HCT116 (cell line): ENCODE measurements at regions not wholly inside any gene's neighbourhood (a gene's known extent, or its start where the extent isn't known, plus 50 kb on each side); places are given as distances from the start of the nearest gene placed in this dataset.

Source experiments
- ATAC-seq: fragments of 200-7000 bp; cut with Tn5 transposase; 2 replicates; pipeline ENCODE4 v1.9.1; 2020; ENCODE audit warnings: mild to moderate bottlenecking, moderate library complexity
- BruUV-seq: library from RNA; stranded (reverse); fragments of 400-500 nt; replicated peaks from 2 replicates; lab custom pipeline; 2021; lab: Mats Ljungman, UMichigan
- CTCF ChIA-PET: fragments of 300-600 bp; sonication (Branson Sonifier 250); formaldehyde crosslinking; loops from one replicate; lab custom pipeline; 2021; ENCODE audit warnings: antibody characterized with exemption; lab: Charles Lee
- POLR2A ChIA-PET: fragments of 300-600, 350-600 bp; sonication (Branson Sonifier 250); formaldehyde crosslinking; loops from one replicate; lab custom pipeline; 2021; ENCODE audit warnings: antibody characterized with exemption; lab: Charles Lee
- RAD21 ChIA-PET, 2 experiments: fragments of 300-600 bp; sonication (Branson Sonifier 250); formaldehyde crosslinking; loops; one replicate each; lab custom pipeline; 2023; ENCODE audit warnings: low total read pairs in 2 of 2; ENCODE audit not compliant: uncharacterized antibody in 2 of 2, unreplicated experiment in 2 of 2, low non-redundant PET in 1 of 2; lab: Charles Lee
- DNase-seq: peaks from one replicate; pipeline ENCODE4 v3.0.0-alpha.2; 2010; ENCODE audit warnings: low read depth, low spot score
- H2AFZ ChIP-seq: fragments of 200-600 bp; shearing (Covaris generic), sonication (generic); 2 replicates; pipeline ENCODE4 v1.6.1; 2017; ENCODE audit warnings: low read depth, mixed run types, mixed read lengths, antibody characterized with exemption, low read length; ENCODE audit not compliant: poor library complexity, severe bottlenecking
- H3K27ac ChIP-seq: 2 replicates; pipeline ENCODE4 v1.5.1; 2012; ENCODE audit warnings: low read depth, low read length
- H3K27me3 ChIP-seq: fragments of 200-600 bp; sonication (generic); 2 replicates; pipeline ENCODE4 v1.6.1; 2016; ENCODE audit warnings: mixed run types, low read length, mixed read lengths; ENCODE audit not compliant: insufficient read depth
- H3K36me3 ChIP-seq, 2 experiments: fragments of 200-500 bp in 1 of 2; fragments of 200-600 bp in 1 of 2; sonication (Bioruptor generic) in 1 of 2; sonication (generic) in 1 of 2; 2 replicates each; pipeline versions ENCODE4 v1.5.1 to v1.6.1; 2014 to 2016; ENCODE audit warnings: low read length in 2 of 2, inconsistent platforms in 1 of 2, mixed read lengths in 1 of 2, mixed run types in 1 of 2; ENCODE audit not compliant: insufficient read depth in 2 of 2, control insufficient read depth in 1 of 2
- H3K4me1 ChIP-seq, 2 experiments: fragments of 200-600 bp in 1 of 2; sonication (generic) in 1 of 2; 2 replicates each; pipeline versions ENCODE4 v1.5.1 to v1.6.1; 2012 to 2017; ENCODE audit warnings: low read length in 2 of 2, inconsistent platforms in 1 of 2, mild to moderate bottlenecking in 1 of 2, mixed read lengths in 1 of 2, mixed run types in 1 of 2, moderate library complexity in 1 of 2; ENCODE audit not compliant: insufficient read depth in 2 of 2, control insufficient read depth in 1 of 2
- H3K4me2 ChIP-seq: fragments of 200-600 bp; sonication (generic); 2 replicates; pipeline ENCODE4 v1.6.1; 2017; ENCODE audit warnings: mixed run types, low read length, mixed read lengths
- H3K4me3 ChIP-seq, 2 experiments: fragments of 200-600 bp in 1 of 2; sonication (generic) in 1 of 2; replicated peaks in 1 of 2; 2 replicates each; pipeline ENCODE4 v1.5.1; 2011 to 2016; ENCODE audit warnings: low read length in 2 of 2, control low read depth in 1 of 2, low read depth in 1 of 2, mild to moderate bottlenecking in 1 of 2, mixed read lengths in 1 of 2, mixed run types in 1 of 2
- H3K79me2 ChIP-seq: fragments of 200-600 bp; sonication (generic); 2 replicates; pipeline ENCODE4 v1.6.1; 2017; ENCODE audit warnings: mild to moderate bottlenecking, mixed run types, low read length, moderate library complexity, mixed read lengths; ENCODE audit not compliant: insufficient read depth
- H3K9ac ChIP-seq: fragments of 200-600 bp; sonication (generic); 2 replicates; pipeline ENCODE4 v1.6.1; 2016; ENCODE audit warnings: low read length, mixed read lengths
- H3K9me2 ChIP-seq: fragments of 200-600 bp; sonication (generic), shearing (Covaris generic); 2 replicates; pipeline ENCODE4 v1.6.1; 2017; ENCODE audit warnings: mixed run types, mild to moderate bottlenecking, moderate library complexity; ENCODE audit not compliant: insufficient read depth
- H3K9me3 ChIP-seq, 2 experiments: fragments of 200-500 bp in 1 of 2; fragments of 200-600 bp in 1 of 2; sonication (Bioruptor generic) in 1 of 2; sonication (generic) in 1 of 2; 2 replicates each; pipeline ENCODE4 v1.6.1; 2014 to 2017; ENCODE audit warnings: low read length in 2 of 2, mixed read lengths in 2 of 2, inconsistent platforms in 1 of 2, low read depth in 1 of 2, mild to moderate bottlenecking in 1 of 2, mixed run types in 1 of 2, moderate library complexity in 1 of 2; ENCODE audit not compliant: control insufficient read depth in 1 of 2, insufficient read depth in 1 of 2
- H4K20me1 ChIP-seq: fragments of 200-600 bp; sonication (generic), shearing (Covaris generic); 2 replicates; pipeline ENCODE4 v1.6.1; 2017; ENCODE audit warnings: mixed run types, mild to moderate bottlenecking, moderate library complexity; ENCODE audit not compliant: insufficient read depth
- CBX3 ChIP-seq: IDR thresholded peaks from 2 replicates; pipeline ENCODE4 v1.6.1; 2012; ENCODE audit warnings: low read depth
- CEBPB ChIP-seq: IDR thresholded peaks from 2 replicates; pipeline ENCODE4 v1.6.1; 2012; ENCODE audit warnings: low read depth
- EGR1 ChIP-seq: IDR thresholded peaks from 2 replicates; pipeline ENCODE4 v1.6.1; 2012; ENCODE audit warnings: low read depth
- ELF1 ChIP-seq: IDR thresholded peaks from 2 replicates; pipeline ENCODE4 v1.6.1; 2012; ENCODE audit warnings: low read depth, borderline replicate concordance
- FOSL1 ChIP-seq: IDR thresholded peaks from 2 replicates; pipeline ENCODE4 v1.6.1; 2012; ENCODE audit warnings: low read depth
- JUND ChIP-seq: IDR thresholded peaks from 2 replicates; pipeline ENCODE4 v1.6.1; 2012
- MAX ChIP-seq: IDR thresholded peaks from 2 replicates; pipeline ENCODE4 v1.6.1; 2012
- POLR2A ChIP-seq: IDR thresholded peaks from 2 replicates; pipeline ENCODE4 v1.7.0; 2011; ENCODE audit warnings: borderline replicate concordance; ENCODE audit not compliant: insufficient read depth, insufficient read length; ENCODE audit errors: extremely low read depth
- POLR2AphosphoS5 ChIP-seq: IDR thresholded peaks from 2 replicates; pipeline ENCODE4 v1.6.1; 2011; ENCODE audit warnings: mild to moderate bottlenecking, low read depth, low read length, moderate library complexity
- RAD21 ChIP-seq: IDR thresholded peaks from 2 replicates; pipeline ENCODE4 v1.6.1; 2012; ENCODE audit warnings: low read depth, mild to moderate bottlenecking
- REST ChIP-seq: IDR thresholded peaks from 2 replicates; pipeline ENCODE4 v1.6.1; 2012; ENCODE audit warnings: low read depth
- SIN3A ChIP-seq: IDR thresholded peaks from 2 replicates; pipeline ENCODE4 v1.6.1; 2012; ENCODE audit warnings: low read depth
- SP1 ChIP-seq: IDR thresholded peaks from 2 replicates; pipeline ENCODE4 v1.6.1; 2012; ENCODE audit warnings: low read depth
- TCF7L2 ChIP-seq: IDR thresholded peaks from 2 replicates; pipeline ENCODE4 v1.7.0; 2011; ENCODE audit warnings: borderline replicate concordance, inconsistent platforms; ENCODE audit not compliant: insufficient read depth, insufficient read length; ENCODE audit errors: extremely low read depth
- ZBTB33 ChIP-seq: IDR thresholded peaks from 2 replicates; pipeline ENCODE4 v1.6.1; 2011; ENCODE audit warnings: mild to moderate bottlenecking, low read length, moderate library complexity; ENCODE audit not compliant: insufficient replicate concordance; ENCODE audit errors: extremely low read depth
- ZFX ChIP-seq: fragments of 450-650 bp; IDR thresholded peaks from 2 replicates; pipeline ENCODE4 v1.6.1; 2017
- ZNF274 ChIP-seq: fragments of 200-500 bp; sonication (Bioruptor generic); IDR thresholded peaks from 2 replicates; pipeline ENCODE4 v1.6.1; 2014; ENCODE audit warnings: mild to moderate bottlenecking, low read depth, low read length, inconsistent platforms
- intact Hi-C: fragments of 100-400 bp; cut with micrococcal nuclease; formaldehyde crosslinking; loops from 2 replicates; pipeline ENCODE4 v1.10.0; 2022
- TF ChIP-seq, protein P1 (sequence below): IDR thresholded peaks from 2 replicates; pipeline ENCODE4 v1.6.1; 2012

DNA sequence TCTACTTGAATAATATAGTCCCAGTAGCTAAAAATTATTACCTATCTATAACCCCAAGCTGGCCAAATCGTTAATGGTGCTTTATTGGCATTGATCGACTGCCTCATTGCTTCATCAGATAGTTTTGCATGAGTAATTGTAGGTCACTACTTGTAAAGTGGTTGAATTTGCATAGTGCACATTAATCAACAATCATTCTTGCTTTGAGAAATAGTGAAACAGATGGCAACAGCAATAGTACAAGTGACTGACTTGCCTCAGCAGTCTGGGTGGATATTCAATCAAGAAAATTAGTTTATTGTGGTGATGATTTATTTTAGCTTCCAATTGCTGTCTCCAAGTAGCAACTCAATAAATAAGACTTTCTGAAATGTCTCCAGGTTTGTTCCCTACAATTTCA, 117.8 kb upstream of the NRXN1 start:
- POLR2A ChIA-PET = no interaction called here
- Histone ChIP-seq H3K4me1 (no peaks in the 10 kb centered on the region), H4K20me1 (no peaks in the 10 kb centered on the region), H3K27ac (no peak overlapping the region), H3K4me2 (no peak overlapping the region), H3K9ac (no peak overlapping the region)
- no TSS peak for BruUV-seq
- DNase-seq (no peak), ATAC-seq (no peak)
- CTCF ChIA-PET = no interaction called here
- intact Hi-C loops = no loop called here
- RAD21 ChIA-PET = no interaction called here
- no peak for TF ChIP-seq RAD21
- TF ChIP-seq POLR2A = no peak
- no peak for TF ChIP-seq CEBPB
- TF ChIP-seq FOSL1 = no peak
- TF ChIP-seq EGR1 = no peak
- TF ChIP-seq TCF7L2 = no peak
- TF ChIP-seq ZNF274 = no peak
- TF ChIP-seq POLR2AphosphoS5 = no peak
- TF ChIP-seq JUND = no peak
- TF ChIP-seq ELF1 = no peak
- TF ChIP-seq SP1 = no peak
- TF ChIP-seq CBX3 = no peak
- TF ChIP-seq, all 23 proteins: peak for 0
- H3K9me2 ChIP-seq = no peaks in the 10 kb centered on the region
- H3K36me3 ChIP-seq = no peaks in the 10 kb centered on the region
- H3K79me2 ChIP-seq = no peaks in the 10 kb centered on the region
- no peaks in the 10 kb centered on the region for H3K9me3 ChIP-seq
- no peaks in the 10 kb centered on the region for H3K27me3 ChIP-seq
- H3K4me3 ChIP-seq = no peak overlapping the region
- H2AFZ ChIP-seq = no peak overlapping the region

- Histone ChIP-seq H3K9me3 (no peaks in the 10 kb centered on the region), H4K20me1 (no peaks in the 10 kb centered on the region), H2AFZ (no peak overlapping the region), H3K4me1 (no peaks in the 10 kb centered on the region), H3K27me3 (no peaks in the 10 kb centered on the region), H3K4me3 (no peak overlapping the region), H3K9me2 (no peaks in the 10 kb centered on the region; the same call in 1 of the 2 replicates), H3K9ac (no peak overlapping the region), H3K36me3 (no peaks in the 10 kb centered on the region), H3K4me2 (no peak overlapping the region), H3K27ac (no peak overlapping the region), H3K79me2 (no peaks in the 10 kb centered on the region)
- ChIA-PET POLR2A (no interaction called here), CTCF (no interaction called here), RAD21 (no interaction called here)
- DNase-seq = no peak
- ATAC-seq = no peak
- intact Hi-C loops = no loop called here
- BruUV-seq = no TSS peak
- no peak for TF ChIP-seq RAD21
- no peak for TF ChIP-seq POLR2A
- no peak for TF ChIP-seq CEBPB
- no peak for TF ChIP-seq REST
- TF ChIP-seq SIN3A = no peak
- TF ChIP-seq, protein P1, sequence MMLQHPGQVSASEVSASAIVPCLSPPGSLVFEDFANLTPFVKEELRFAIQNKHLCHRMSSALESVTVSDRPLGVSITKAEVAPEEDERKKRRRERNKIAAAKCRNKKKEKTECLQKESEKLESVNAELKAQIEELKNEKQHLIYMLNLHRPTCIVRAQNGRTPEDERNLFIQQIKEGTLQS = no peak
- no peak for TF ChIP-seq POLR2AphosphoS5
- TF ChIP-seq ZBTB33 = no peak
- TF ChIP-seq MAX = no peak
- no peak for TF ChIP-seq ZFX
These were observed 113.8 kb upstream of the NRXN1 start for GRCh38 chr2:51145761-51146160.
